Mesothelial cell of epicardium (in vitro differentiated cells): ENCODE measurements at regions not wholly inside any gene's neighbourhood (a gene's known extent, or its start where the extent isn't known, plus 50 kb on each side); places are given as distances from the start of the nearest gene placed in this dataset.

Source experiments
- DNase-seq, 2 experiments: peaks; one replicate each; pipeline ENCODE4 v3.0.0; 2021; ENCODE audit warnings: low spot score in 2 of 2; ENCODE audit not compliant: unreplicated experiment in 2 of 2
- H3K27ac Mint-ChIP-seq: 2 replicates; pipeline ENCODE4 v1.8.0; 2021; ENCODE audit warnings: mixed read lengths
- H3K27me3 Mint-ChIP-seq: 2 replicates; pipeline ENCODE4 v1.8.0; 2021; ENCODE audit warnings: low read depth, mixed read lengths
- H3K36me3 Mint-ChIP-seq: 2 replicates; pipeline ENCODE4 v1.8.0; 2021; ENCODE audit warnings: mixed read lengths
- H3K4me1 Mint-ChIP-seq: 2 replicates; pipeline ENCODE4 v1.8.0; 2021; ENCODE audit warnings: mixed read lengths
- H3K4me3 Mint-ChIP-seq: 2 replicates; pipeline ENCODE4 v1.8.0; 2021; ENCODE audit warnings: mild to moderate bottlenecking, moderate library complexity, mixed read lengths
- H3K9me3 Mint-ChIP-seq: 2 replicates; pipeline ENCODE4 v1.8.0; 2021; ENCODE audit warnings: mixed read lengths
- CTCF ChIP-seq: fragments of 200-600 bp; sonication (generic); IDR thresholded peaks from one replicate; pipeline ENCODE4 v1.5.0; 2021; ENCODE audit warnings: antibody characterized with exemption; ENCODE audit not compliant: unreplicated experiment

DNA sequence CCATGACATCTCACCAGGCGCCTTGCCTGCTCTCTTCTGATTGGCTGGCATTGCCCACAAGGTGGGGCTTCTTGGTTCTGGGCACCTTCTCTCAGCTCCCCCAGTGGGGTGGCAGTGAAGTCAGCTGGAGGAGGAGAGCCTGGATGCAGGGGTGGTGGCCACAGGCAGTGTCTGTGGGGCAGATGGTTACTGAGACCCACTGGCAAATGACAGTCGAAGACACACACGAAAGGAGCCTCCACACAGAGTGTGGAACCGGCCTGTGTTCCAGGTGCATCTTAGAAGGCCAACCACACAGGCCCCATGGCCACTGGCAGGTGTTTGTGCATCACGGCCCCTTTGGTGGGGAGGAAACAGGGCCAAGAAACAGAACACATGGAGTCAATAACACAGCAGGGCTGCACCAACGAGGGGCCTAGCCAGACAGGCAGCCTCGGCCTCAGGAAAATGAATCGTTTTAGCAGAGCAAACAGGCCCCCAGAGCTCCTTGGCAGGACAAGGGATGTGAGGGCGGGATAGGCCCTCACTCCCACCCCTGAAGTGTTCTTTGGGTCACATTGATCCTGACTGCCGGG is 683.4 kb downstream of the TBC1D22A start:
- TF ChIP-seq CTCF = no peak
- H3K27ac Mint-ChIP-seq = no peak overlapping the region
- H3K4me1 Mint-ChIP-seq = no peaks in the 10 kb centered on the region
- no peak overlapping the region for H3K4me3 Mint-ChIP-seq
- no peak for DNase-seq
- H3K27me3 Mint-ChIP-seq = no peaks in the 10 kb centered on the region
- H3K36me3 Mint-ChIP-seq = peaks cover 12% of the 10 kb centered on the region
- H3K9me3 Mint-ChIP-seq = peaks cover 57% of the 10 kb centered on the region

GRCh38 chr22:47445212-47445611 is 682.8 kb downstream of the TBC1D22A start:
- H3K9me3 Mint-ChIP-seq = peaks cover 61% of the 10 kb centered on the region
- TF ChIP-seq CTCF = no peak
- no peak for DNase-seq

DNA sequence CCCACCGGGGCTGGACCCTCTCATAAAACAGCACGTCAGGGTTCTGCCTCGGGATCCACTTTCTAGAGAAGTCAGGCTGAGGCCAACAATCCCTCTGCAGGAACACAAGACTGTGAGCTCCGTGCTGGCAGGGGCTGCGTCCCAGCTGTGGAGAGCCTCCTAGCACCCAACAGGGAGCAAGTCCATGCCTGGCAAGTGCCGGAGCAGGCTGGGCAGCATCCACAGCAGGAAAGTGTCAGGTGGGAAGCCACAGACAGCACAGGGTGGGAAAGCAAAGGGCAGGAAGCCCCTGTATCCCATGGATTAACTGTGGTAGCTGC is 682.3 kb downstream of the TBC1D22A start:
- Mint-ChIP-seq H3K27ac (no peak overlapping the region), H3K9me3 (peaks cover 60% of the 10 kb centered on the region), H3K36me3 (peaks cover 12% of the 10 kb centered on the region), H3K4me3 (no peak overlapping the region), H3K4me1 (no peaks in the 10 kb centered on the region), H3K27me3 (no peaks in the 10 kb centered on the region)
- DNase-seq = no peak
- TF ChIP-seq CTCF = no peak

More at GRCh38 chr22:47445212-47445611, 682.8 kb downstream of the TBC1D22A start:
- no peak overlapping the region for H3K4me3 Mint-ChIP-seq
- no peaks in the 10 kb centered on the region for H3K4me1 Mint-ChIP-seq
- H3K27me3 Mint-ChIP-seq = no peaks in the 10 kb centered on the region
- H3K36me3 Mint-ChIP-seq = peaks cover 12% of the 10 kb centered on the region
- H3K27ac Mint-ChIP-seq = no peak overlapping the region

- no peak overlapping the region for H3K4me3 Mint-ChIP-seq
- H3K27me3 Mint-ChIP-seq = no peaks in the 10 kb centered on the region
- DNase-seq = no peak
- peaks cover 55% of the 10 kb centered on the region for H3K9me3 Mint-ChIP-seq
- TF ChIP-seq CTCF = no peak
- H3K36me3 Mint-ChIP-seq = peaks cover 12% of the 10 kb centered on the region
- no peak overlapping the region for H3K27ac Mint-ChIP-seq
- no peaks in the 10 kb centered on the region for H3K4me1 Mint-ChIP-seq
Measured at GRCh38 chr22:47443836-47444745, 681.6 kb downstream of the TBC1D22A start.

GRCh38 chr22:47442821-47443220 is 680.4 kb downstream of the TBC1D22A start:
- Mint-ChIP-seq H3K4me3 (no peak overlapping the region), H3K27me3 (no peaks in the 10 kb centered on the region), H3K9me3 (peaks cover 62% of the 10 kb centered on the region), H3K36me3 (peaks cover 12% of the 10 kb centered on the region), H3K27ac (no peak overlapping the region), H3K4me1 (no peaks in the 10 kb centered on the region)
- DNase-seq = no peak
- TF ChIP-seq CTCF = no peak
